ENCODE measurements at regions not wholly inside any gene's neighbourhood (a gene's known extent, or its start where the extent isn't known, plus 50 kb on each side); places are given as distances from the start of the nearest gene placed in this dataset.
"Not testable (repeated sequence)": the region's sequence is repeated elsewhere in the genome, so short reads cannot be mapped to it uniquely, and the experiment has no call there.

DNA sequence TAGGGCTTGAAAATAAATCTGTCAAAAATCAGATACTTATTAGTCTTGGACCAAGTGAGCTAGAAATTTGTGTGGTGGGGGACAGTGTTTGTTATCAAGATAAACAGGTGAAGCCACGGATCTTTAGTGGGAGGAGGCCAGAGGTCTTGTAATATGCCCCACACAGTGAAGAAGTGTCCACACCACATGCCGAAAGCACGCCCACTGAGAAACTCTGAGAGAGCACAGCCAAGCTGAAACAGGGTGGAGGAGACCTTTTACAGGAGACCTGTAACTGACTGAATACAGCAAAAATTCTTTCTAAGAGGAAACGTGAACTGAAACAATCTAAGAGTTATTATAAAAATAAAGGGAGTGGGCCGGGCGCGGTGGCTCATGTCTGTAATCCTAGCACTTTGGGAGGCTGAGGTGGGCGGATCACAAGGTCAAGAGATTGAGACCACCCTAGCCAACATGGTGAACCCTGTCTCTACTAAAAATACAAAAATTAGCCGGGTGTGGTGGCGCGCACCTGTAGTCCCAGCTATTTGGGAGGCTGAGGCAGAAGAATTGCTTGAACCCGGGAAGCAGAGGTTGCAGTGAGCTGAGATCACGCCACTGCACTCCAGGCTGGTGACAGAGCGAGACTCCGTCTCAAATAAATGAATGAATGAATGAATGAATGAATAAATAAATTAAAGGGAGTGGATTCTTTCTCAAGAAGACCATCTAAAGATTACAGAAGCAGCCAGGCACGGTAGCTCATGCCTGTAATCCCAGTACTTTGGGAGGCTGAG lies 56.3 kb downstream of the ILRUN start:
- TF ChIP-seq, protein P1, sequence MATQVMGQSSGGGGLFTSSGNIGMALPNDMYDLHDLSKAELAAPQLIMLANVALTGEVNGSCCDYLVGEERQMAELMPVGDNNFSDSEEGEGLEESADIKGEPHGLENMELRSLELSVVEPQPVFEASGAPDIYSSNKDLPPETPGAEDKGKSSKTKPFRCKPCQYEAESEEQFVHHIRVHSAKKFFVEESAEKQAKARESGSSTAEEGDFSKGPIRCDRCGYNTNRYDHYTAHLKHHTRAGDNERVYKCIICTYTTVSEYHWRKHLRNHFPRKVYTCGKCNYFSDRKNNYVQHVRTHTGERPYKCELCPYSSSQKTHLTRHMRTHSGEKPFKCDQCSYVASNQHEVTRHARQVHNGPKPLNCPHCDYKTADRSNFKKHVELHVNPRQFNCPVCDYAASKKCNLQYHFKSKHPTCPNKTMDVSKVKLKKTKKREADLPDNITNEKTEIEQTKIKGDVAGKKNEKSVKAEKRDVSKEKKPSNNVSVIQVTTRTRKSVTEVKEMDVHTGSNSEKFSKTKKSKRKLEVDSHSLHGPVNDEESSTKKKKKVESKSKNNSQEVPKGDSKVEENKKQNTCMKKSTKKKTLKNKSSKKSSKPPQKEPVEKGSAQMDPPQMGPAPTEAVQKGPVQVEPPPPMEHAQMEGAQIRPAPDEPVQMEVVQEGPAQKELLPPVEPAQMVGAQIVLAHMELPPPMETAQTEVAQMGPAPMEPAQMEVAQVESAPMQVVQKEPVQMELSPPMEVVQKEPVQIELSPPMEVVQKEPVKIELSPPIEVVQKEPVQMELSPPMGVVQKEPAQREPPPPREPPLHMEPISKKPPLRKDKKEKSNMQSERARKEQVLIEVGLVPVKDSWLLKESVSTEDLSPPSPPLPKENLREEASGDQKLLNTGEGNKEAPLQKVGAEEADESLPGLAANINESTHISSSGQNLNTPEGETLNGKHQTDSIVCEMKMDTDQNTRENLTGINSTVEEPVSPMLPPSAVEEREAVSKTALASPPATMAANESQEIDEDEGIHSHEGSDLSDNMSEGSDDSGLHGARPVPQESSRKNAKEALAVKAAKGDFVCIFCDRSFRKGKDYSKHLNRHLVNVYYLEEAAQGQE (IDR thresholded peaks at IDR 0.05; ENCODE audit: insufficient read depth in 1 of 2, low read depth in 2 of 2, low read length in 1 of 2) = not testable (repeated sequence)
- TF ChIP-seq, protein P2, sequence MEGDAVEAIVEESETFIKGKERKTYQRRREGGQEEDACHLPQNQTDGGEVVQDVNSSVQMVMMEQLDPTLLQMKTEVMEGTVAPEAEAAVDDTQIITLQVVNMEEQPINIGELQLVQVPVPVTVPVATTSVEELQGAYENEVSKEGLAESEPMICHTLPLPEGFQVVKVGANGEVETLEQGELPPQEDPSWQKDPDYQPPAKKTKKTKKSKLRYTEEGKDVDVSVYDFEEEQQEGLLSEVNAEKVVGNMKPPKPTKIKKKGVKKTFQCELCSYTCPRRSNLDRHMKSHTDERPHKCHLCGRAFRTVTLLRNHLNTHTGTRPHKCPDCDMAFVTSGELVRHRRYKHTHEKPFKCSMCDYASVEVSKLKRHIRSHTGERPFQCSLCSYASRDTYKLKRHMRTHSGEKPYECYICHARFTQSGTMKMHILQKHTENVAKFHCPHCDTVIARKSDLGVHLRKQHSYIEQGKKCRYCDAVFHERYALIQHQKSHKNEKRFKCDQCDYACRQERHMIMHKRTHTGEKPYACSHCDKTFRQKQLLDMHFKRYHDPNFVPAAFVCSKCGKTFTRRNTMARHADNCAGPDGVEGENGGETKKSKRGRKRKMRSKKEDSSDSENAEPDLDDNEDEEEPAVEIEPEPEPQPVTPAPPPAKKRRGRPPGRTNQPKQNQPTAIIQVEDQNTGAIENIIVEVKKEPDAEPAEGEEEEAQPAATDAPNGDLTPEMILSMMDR (IDR thresholded peaks at IDR 0.05) = not testable (repeated sequence)
- TF ChIP-seq POLR2AphosphoS5 (IDR thresholded peaks at IDR 0.05; ENCODE audit: low read depth, low read length); SIN3A (IDR thresholded peaks at IDR 0.05; ENCODE audit: borderline replicate concordance, insufficient read depth, low read depth, low read length): not testable (repeated sequence)
